HG02852 (cell line): ENCODE measurements at regions not wholly inside any gene's neighbourhood (a gene's known extent, or its start where the extent isn't known, plus 50 kb on each side); places are given as distances from the start of the nearest gene placed in this dataset.
"Not testable (repeated sequence)": the region's sequence is repeated elsewhere in the genome, so short reads cannot be mapped to it uniquely, and the experiment has no call there.

Source experiments
- ATAC-seq: cut with Tn5 transposase; IDR thresholded peaks from one replicate; pipeline ENCODE4 v1.9.1; 2021; ENCODE audit warnings: mild to moderate bottlenecking, moderate library complexity; ENCODE audit not compliant: unreplicated experiment

DNA sequence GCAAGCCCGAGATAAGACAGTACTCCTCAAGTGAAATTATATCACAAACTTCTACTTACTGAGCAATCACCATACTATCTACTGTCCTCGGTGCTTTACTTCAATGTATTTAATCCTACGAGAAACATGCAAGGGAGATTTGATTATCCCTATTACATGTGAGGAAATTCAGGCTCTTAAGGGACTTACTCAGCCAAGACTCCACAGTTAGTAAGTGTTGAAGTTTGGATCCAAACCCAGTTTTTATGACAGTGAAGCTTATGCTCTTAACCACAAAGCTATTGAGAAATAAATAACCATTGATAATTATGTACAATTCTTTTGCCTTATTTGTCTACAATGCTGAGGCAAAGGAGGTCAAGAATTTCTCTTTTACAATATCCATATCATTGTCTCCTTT lies 672.9 kb upstream of the ACVR2A start:
- no peak for ATAC-seq

DNA sequence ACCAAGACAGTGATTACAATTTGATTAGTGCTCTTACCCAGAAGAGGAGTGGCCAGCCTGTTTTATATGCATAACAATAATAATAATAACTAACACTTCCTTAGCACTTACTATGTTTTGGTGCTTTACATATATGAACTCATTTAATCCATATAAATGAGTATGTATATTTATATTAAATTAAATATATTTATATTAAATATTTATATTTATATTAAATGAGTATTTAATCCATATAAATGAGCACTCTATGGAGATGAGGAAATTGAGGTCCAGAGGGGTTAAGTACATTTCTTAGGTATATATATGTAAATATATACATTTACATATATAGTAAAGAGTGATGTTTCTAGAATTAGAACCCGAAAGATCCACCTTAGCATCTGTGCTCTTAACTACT lies 673.9 kb upstream of the ACVR2A start:
- no peak for ATAC-seq

- no peak for ATAC-seq
Observed at GRCh38 chr2:147165697-147166382, 679.0 kb upstream of the ACVR2A start.

GRCh38 chr2:147164563-147164962 lies 680.3 kb upstream of the ACVR2A start:
- ATAC-seq = no peak

DNA sequence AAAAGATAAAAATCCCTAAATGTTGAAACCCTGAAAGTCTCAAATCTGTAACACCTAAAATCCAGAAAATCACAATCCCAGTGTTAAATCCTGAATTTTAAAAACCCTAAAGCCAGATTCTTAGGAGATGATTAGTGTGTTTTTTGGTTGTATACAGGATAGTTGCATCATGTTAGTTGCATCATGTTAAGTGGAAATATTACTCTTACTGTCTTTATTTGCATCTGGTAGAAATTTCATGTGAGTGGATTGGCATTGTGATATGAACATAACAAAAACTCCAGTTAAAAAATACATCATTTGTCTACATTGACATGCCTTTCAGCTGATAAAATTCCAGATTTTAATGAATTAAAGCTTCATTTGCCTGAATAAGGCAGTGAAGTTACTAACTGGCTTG lies 683.1 kb upstream of the ACVR2A start:
- no peak for ATAC-seq

GRCh38 chr2:147156970-147157369 lies 687.9 kb upstream of the ACVR2A start:
- no peak for ATAC-seq

- ATAC-seq = no peak
Observed at GRCh38 chr2:147150241-147150635, 694.6 kb upstream of the ACVR2A start.

- ATAC-seq = no peak
Observed at GRCh38 chr2:147149575-147150240, 695.1 kb upstream of the ACVR2A start.

- no peak for ATAC-seq
Observed at GRCh38 chr2:147147802-147148201, 697.0 kb upstream of the ACVR2A start.

- no peak for ATAC-seq
Observed at GRCh38 chr2:147141930-147142329, 702.9 kb upstream of the ACVR2A start.

GRCh38 chr2:147139732-147140131 lies 705.1 kb upstream of the ACVR2A start:
- not testable (repeated sequence) for ATAC-seq

DNA sequence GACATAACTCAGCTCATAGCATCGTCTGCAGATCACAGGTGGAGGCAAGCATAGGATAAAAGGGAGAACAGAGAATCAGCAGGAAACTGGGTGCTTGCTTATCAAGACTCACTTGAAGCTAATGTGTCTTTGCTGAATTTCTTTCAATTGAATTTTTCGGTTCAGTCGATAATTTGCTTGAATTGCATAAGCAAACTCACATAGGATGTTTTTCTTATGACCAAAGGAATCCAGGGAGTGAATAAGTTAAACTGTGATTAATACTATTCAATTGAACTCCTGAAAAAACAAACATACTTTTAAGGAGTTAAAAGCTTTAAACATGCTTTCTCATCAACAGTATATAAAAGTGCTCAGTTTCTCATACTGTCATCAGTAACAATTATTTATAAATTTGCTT lies 707.1 kb upstream of the ACVR2A start:
- no peak for ATAC-seq

DNA sequence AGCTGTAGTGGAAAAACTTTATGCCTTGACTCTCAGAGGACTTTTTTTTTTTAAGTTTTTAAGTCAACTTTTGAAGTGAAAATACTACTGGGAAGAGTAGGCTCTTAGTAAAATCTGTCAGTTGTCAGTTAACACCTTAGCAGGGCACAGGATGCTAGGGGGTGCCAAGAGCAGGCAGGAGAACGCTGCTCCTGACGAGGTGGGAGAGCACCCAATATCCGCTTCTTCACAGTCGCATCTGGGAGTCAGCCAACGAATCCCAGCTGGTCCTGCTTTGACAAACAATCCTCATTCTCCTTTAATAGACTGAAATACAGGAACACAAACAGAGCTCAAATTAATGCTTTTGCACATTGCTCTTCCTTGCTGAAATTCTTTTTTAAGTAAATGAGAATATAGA lies 709.5 kb upstream of the ACVR2A start:
- ATAC-seq = no peak

DNA sequence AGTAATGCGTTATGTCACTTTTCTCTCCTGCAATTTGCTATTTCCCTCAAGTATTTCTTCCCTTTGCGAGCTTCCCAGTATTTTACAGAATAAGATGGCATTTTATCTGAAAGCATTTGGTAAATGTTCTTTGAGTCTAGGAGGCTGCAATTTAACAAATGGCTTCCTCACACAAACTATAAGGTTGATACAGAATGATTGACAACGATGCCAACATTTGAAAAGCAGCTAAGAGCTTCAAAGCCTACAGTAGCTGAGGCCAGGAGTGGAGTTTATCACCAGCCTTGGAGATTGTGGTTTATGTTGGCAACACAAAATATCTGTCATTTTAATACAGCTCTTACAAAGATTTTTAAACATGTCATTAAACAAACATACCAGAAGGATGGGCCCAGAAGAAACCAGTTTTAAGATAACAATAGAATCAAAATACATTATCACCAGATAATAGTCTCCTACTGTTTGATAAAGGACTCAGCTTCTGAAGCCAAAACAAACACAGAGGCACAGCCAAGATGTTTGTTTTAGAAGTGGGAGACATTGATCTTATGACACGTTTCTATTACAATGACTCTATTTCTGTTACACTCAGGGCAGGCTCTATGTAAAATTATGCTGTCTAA lies 711.4 kb upstream of the ACVR2A start:
- no peak for ATAC-seq

DNA sequence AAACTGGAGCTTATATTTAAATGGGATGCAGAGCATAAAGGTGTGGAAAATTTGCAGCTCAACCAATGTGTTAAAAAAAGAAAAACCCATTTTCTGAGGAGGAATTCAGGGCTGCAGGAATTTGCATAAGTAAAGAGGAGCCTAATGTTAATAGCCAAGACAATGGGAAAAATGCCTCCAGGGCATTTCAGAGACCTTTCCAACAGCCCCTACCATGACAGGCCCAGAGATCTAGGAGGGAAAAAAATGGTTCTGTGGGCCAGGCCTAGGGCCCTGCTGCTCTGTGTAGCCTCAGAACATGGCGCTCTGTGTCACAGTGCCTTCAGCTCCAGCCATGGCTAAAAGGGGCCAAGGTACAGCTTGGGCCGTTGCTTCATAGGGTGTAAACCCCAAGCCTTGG lies 719.7 kb upstream of the ACVR2A start:
- ATAC-seq = no peak

DNA sequence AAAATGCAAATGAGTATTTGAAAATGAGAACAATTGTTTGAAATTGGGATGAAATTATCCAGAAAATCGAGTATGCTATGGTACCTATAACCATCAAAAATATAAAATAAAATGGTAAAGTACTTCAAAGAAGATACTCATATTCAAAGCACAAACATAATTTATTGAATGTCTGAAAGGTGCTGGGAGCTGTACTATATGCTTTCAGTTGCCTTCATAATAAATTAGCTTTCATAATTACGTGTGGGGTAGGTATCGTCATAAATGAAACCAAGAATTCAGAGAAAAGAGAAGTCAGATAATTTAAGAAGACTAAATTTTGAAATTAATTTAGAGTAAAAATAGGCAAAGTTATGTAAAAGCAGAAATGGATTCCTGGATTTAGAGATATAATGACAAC lies 721.9 kb upstream of the ACVR2A start:
- no peak for ATAC-seq

GRCh38 chr2:147110962-147111361 lies 733.9 kb upstream of the ACVR2A start:
- ATAC-seq = no peak

DNA sequence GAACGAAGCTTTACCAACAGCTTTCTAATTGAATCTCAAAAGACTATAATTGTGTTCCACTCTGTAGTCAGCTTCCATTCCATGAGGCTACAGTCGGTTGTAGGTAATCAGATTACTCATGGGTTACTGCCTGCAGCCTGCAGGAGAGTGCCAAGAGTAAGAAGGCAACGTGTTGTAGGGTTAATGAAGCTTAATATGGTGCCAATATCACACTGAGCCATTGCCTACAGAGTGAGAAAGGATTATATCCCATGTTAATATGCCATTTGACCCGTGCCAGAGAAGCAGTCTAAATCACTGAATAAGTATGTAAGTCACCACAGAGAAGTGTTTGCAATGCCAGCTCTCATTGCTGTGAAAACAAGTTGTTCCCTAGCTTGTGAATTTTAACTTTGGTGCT lies 734.5 kb upstream of the ACVR2A start:
- ATAC-seq = no peak

- ATAC-seq = no peak
Observed at GRCh38 chr2:147109291-147109690, 735.5 kb upstream of the ACVR2A start.

GRCh38 chr2:147108548-147108947 lies 736.3 kb upstream of the ACVR2A start:
- ATAC-seq = no peak

- no peak for ATAC-seq
Observed at GRCh38 chr2:147101941-147102790, 742.7 kb upstream of the ACVR2A start.
